GM21526 (cell line): ENCODE measurements at regions not wholly inside any gene's neighbourhood (a gene's known extent, or its start where the extent isn't known, plus 50 kb on each side); places are given as distances from the start of the nearest gene placed in this dataset.
A peak's percentile ranks its signal among the peaks of the same experiment; 100 is the strongest.
"Not testable (repeated sequence)": the region's sequence is repeated elsewhere in the genome, so short reads cannot be mapped to it uniquely, and the experiment has no call there.

Experiments
- ATAC-seq: cut with Tn5 transposase; IDR thresholded peaks from one replicate; pipeline ENCODE4 v1.9.1; 2021; ENCODE audit warnings: moderate library complexity; ENCODE audit not compliant: unreplicated experiment, low FRiP score

DNA sequence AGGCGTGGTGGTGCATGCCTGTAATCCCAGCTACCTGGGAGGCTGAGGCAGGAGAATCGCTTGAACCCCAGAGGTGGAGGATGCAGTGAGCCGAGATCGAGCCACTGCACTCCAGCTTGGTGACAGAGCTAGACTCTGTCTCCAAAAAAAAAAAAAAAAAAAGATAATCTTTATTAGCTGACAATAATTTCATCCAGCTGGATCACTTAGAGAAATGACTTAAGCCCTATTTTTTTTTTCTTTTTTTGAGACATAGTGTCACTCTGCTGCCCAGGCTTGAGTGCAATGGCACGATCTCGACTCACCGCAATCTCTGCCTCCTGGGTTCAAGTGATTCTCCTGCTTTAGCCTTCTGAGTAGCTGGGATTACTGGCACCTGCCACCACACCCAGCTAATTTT, 51.6 kb upstream of the MAP4K4 start:
- ATAC-seq: not testable (repeated sequence)

DNA sequence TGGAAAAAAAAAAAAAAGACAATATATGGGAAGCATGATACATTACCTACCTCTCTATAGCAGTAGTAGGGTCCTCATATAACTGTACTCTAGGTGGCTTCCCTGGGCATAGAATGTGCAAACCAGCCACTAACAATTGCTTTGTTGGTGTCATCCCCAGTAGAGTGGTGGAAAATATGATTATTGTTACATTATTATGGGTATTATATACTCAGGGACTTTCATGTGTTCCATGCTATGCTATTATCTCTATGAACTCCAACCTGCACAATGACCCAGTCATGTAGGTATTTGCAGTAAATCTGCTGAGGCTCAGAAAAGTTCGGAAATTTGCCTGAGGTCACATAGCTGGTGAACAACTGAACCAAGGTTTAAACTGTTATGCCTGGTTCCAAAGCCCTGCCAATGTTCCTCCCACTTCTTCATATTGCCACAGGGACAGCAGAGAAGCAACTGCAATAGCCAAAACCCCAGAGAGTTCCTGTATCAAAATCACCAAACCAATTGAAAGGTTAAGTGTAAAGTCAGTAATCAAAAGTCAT, 52.6 kb upstream of the MAP4K4 start:
- ATAC-seq: no peak

DNA sequence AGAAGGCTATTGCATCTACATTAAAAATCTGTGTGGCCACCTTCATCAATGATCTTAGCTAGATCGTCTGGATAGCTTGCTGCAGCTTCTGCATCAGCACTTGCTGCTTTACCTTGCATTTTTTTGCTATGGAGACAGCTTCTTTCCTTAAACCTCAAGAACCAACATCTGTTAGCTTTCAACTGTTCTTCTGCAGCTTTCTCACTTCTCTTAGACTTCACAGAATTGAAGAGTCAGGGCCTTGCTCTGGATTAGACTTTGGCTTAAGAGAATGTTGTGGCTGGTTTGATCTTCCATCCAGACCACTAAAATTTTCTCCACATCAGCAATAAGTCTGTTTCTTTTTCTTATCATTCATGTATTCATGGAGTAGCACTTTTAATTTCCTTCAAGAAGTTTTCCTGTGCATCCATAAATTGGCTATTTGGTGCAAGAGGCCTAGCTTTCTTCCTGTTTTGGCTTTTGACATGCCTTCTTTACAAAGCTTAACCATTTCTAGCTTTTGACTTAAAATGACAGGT, 54.4 kb upstream of the MAP4K4 start:
- no peak for ATAC-seq

DNA sequence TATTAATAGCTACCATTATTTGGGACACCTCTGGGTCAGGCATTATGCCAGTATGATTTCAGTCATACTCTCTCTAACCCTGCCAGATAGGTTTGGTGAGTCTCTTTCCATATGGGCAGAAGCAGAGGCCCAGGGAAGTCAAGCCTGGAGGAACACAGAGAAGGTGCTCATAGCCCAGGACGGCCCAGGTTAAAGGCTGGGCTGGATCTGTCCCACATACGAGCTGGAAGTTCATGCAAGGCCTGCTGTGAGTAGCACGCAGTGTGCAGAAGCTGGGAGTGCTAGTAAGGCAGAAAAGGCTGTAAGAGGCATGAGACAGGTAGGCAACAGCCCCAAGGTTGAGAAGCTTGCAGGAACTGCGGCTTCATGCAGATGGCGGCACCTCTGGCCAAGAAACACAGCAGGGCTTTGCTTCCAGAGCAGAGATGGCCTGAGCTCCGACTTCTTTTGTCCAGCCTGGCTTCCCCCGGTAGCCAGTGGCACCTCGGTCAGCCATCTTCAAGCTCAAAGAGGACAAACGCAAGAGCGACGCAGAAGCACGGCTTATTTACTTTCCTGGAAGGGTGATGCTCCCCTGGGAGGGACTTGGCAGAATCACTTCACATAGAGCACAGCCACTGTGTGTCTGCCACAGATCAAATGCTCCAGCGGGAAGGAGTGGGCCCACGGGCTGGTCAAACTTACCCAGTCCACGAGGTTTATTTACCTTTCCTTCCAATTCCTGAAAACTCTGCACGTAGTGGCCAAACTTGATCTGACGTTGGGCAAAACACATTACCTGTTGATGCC, 58.5 kb upstream of the MAP4K4 start:
- ATAC-seq: no peak

DNA sequence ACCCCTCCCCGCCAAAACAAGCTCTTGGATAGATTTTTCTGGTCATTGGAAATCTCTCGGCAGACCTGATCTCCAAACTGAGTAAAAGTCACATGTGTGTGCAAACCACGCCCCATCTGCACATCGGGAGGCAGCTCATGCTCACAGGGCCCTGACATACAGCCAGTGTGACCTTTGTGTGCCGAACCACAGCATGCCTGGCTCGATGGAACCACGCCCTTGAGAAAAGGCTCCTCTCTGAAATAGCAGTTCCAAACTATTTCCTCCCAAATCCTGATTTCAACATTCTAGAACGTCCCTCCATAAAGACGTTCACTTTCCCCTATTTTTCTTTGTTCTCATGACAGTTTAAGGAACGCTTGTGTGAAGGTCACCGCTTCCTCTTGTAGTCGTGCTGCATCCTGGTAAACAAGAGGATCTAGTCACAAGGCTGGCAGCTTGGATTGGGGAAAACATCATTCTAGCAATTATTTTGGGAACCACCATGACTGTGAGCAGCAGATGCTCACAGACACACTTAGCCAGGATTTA, 59.3 kb upstream of the MAP4K4 start:
- ATAC-seq: no peak

DNA sequence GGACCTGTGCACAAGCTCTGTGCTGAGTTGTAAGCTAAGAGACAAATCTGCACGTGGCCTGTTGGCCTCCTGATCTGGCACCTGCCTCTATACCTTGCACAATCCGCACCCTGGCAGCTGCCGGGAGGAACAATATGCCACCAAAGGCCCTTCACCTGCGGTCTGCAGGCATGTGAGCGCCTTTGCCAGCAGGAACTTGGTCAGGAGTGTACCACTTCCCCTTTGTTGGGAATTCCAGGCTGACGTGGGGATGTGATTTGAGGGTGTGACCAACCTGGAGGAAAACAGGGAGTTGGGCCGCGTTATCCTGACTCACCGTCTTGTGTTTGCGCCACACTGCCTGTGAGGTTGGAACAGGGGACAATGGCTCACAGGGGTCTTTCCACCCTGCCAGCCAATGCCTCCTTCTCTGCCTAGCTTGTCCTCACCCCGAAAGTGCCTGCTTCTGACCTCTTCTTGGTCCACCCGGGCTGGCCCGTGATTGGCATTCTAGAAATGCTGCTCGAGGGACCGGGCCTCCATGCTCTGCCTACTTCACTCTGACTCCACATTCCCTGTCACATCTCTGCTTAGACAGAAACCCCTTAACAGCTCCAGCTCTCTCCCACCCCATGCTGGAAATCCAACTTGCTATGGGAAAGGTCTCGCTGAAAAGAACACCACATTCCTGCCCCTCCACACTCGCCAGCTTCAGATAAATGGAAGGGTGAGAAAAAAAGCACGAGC, 67.1 kb upstream of the MAP4K4 start:
- ATAC-seq: no peak

DNA sequence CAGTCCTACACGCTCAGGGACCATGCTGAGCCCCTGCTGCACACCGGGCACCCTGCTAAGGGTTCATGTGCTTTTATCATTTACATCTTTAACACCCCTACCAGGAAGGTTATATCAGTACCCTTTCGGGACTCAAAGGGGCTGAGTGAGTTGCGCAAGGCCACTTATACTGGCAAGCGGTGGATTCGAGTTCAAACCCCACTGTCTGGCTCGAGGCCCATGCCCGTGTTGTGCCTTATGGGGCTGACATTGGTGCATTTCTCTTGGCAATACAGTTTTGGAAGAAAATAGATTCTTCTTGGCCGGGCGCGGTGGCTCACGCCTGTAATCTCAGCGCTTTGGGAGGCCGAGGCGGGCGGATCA, 69.5 kb upstream of the MAP4K4 start:
- no peak for ATAC-seq

DNA sequence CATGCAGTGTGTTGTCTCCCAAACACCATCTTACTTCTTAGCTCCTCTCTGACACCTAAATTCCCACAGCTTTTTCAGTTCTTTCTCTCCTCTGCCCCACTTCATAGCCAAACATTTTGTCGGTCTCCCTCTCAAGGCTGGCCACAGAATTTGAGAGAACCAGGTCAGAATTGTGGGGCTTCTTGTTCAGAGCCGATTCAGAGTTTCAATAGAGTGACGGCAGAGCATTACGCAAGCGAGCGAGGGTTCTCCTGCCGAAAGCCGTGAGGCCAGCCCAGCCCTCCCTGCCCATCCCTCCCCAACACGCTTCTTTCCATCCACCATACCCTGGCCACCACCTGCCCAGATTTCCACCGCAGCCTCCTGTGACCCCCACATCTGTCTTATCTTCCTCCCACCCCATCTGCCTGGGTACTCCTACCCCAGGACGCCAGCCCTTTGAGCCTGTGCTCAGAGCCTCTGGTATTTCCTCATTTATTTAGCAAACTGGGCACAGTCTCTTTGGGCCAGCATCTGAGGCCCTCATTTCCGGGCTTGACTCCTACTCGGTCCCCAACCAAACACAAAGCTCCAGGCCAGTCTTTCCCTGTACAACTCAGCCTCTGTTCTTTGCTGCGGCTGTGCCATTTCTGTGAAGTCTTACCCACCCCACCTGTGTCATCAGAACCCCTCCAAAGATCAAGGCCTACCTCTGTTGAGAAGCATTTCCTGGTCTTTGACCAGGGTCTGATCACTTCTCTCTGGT, 70.0 kb upstream of the MAP4K4 start:
- ATAC-seq: no peak

DNA sequence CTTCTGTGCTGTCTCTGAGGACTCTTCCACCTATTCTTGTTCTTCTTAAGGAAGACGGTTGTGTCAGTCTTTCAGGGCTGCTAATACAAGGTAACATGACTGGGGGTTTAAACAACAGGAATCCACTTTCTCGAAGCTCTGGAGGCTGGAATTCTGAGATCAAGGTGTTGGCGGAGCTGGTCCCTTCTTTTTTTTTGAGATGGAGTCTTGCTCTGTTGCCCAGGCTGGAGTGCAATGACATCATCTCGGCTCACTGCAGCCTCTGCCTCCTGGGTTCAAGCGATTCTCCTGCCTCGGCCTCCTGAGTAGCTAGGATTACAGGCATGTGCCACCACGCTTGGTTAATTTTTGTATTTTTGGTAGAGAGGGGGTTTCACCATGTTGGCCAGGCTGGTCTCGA, 71.7 kb upstream of the MAP4K4 start:
- ATAC-seq: not testable (repeated sequence)

DNA sequence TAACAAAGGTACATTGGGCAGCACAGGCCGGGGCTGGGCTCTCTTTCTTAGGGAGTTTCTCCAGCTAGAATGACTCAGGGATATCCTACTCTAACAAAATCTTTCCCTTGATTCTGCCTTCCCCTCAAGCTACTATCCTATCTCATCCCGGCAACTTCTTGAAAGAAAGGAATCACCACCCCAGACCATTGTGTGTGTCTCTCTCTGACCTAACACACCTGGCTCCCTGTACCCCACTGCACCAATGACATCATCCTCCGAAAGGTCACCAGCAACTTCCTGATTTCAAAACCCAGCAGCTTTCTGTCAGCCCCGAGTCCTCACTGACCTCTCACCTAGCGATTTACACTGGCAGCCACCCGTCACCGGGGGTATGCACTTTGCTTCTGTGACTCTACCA, 72.1 kb upstream of the MAP4K4 start:
- ATAC-seq: peak; percentile 54

DNA sequence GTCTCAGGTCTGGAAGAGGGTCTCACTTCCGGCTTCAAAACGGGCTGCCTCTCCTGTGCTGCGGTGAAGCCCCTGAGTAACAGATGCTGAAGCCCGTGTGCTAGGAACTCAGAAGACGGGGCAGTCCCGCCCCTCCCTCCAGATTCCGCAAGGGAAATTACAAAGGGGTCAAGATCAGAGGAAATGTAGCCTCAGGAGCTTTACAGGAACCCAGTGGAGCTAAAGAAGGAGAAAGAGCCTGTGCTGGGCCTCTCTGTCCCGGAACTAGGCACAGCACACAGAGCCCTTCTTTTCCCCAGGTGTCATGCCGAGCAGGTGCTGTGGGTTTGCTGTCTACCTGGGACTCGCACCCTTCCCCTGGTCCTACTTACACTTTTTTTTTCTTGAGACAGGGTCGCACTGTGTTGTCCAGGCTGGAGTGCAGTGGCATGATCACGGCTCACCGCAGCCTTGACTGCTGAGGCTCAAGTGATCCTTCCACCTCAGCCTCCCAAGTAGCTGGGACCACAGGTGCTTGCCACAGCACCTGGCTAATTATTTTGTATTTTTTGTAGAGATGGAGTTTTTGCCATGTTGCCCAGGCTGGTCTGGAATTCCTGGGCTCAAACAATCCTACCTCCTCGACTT, 72.7 kb upstream of the MAP4K4 start:
- no peak for ATAC-seq

DNA sequence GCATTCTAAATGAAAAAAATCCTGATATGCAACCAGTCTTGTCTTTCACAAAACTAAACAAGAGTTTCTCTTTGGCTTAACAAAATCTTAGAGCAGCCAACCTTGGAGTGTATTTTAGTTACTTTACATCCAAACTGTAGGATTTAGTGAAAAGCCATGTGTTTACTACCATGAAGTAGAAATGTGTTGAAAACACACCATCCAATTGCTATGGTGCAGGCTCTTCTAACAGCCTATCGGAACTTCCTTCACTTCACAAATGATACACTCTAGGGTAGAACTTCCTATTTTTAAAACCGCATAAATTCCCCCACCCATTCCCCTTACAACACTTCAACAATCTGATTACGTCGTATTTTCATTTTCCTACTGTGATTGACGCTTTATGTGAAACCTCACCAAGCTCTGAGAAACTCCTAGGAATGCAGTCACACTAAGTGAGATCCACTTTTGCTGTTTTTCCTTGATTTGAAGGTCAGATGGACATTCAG, 74.4 kb upstream of the MAP4K4 start:
- peak; percentile 66 for ATAC-seq

DNA sequence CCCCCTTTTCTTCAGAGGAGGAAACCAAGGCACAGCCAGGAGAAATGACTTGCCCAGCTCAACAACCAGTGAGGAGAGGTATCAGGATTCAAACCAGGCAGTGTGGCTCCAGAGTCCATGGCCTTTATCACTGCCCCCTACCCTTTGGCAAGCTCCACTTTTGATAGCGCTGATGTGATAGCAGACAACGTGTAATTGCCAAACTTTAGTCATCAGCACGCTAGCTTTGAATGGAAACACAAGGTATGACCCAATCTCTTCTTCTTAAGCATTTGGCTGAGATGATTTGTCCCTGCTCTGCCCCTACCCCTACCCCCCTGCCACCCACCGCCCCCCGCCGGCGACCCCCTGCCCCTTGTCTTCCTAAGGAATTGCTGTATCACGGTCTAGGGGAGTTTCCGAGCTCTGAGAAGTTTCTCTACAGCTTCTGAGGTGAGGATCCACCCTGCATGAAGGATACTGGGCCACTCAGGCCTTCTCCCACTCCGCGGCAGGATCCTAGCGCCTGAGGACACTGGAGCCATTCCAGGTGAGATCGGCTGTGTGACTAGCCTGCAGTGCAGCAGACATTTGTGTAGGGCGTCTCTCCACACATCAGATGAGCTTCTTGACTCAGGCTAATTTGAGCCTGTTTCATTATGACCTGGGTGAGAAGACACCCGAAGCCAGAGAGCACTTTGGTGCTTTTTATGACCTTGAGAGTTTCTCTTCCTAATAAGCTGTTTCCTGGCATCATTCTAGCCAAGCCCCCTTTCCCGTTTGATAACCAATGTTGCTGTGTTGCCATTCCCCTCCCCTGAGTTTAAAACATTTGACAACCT, 75.1 kb upstream of the MAP4K4 start:
- peak; percentile 88 for ATAC-seq

DNA sequence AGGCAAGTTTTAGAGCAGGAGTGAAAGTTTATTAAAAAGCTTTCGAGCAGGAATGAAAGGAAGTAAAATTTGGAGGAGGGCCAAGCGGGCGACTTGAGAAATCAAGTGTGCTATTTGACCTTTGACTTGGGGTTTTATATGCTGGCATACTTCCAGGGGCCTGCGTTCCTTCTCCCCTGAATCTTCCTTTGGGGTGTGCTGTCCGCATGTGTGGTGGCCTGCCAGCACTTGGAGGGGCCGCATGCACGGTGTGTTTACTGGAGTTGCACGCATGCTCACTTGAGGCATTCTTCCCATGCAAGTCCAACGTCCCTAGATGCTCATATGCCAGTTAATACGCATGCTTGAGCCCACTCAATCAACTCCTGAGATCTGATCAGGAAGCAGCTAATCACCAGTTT, 78.3 kb upstream of the MAP4K4 start:
- ATAC-seq: no peak

DNA sequence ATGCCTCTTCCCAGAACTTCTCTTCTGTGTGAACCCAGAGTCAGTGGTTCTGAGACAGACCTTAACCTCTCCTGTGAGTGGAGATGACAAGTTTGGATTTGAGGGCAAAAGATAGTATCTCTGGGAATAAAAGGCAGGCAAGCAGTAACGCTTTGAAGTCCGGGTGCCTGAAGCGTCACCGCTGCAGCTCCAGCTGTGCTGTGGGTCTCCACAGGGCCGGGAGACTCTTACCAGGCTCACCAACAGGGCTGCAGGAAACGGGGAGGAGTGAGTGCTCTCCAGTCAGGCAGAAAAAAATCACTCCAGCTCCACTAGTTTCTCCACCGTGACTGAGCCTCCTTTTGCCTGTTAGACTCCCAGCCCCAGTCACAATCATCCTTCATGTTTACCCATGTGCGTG, 79.7 kb upstream of the MAP4K4 start:
- ATAC-seq: no peak

DNA sequence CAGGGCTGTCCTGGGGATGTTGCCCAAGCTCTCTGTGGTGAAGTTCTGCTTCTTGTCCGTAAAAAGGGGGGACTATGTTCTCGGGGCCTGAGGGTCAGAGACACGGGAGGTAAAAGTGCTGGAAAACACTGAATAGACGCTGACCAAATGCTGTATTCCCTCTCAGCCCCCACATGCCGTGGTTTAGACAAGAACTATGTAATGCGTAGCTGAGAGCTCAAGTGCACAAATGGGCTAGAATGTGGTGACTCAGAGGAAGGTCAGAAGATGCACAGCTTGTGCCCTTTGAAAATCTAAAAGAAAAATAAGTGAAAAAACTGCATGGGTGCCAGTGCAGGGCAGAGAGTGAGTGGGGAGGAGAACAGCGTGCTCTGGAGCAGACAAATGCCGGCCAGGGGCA, 80.3 kb upstream of the MAP4K4 start:
- ATAC-seq: no peak

DNA sequence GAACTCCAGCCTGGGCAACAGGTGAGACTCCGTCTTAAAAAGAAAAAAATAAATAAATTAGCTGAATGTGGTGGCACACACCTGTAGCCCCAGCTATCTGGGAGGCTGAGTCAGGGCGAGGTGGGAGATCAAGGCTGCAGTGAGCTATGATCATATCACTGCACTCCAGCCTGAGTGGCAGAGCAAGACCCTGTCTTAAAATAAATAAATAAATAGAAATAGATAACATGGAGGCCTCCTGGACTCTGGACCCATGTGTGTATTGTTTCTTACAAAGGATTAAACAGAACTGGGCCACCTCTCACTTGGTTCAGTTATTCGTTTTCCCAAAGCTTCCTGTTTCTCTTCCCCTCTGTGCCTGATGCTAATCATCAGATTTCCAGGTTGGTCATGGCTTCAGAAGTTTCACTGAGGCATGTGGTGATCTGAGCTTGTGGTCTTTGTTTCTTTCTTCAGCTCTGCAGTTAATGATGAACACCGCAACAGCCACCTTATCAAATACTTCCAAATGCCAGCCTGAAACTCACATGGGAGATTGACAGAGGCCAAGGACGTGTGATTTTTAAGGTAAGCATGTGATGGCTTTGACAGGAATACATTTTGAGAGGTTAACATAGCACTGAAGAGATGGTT, 83.3 kb upstream of the MAP4K4 start:
- no peak for ATAC-seq

DNA sequence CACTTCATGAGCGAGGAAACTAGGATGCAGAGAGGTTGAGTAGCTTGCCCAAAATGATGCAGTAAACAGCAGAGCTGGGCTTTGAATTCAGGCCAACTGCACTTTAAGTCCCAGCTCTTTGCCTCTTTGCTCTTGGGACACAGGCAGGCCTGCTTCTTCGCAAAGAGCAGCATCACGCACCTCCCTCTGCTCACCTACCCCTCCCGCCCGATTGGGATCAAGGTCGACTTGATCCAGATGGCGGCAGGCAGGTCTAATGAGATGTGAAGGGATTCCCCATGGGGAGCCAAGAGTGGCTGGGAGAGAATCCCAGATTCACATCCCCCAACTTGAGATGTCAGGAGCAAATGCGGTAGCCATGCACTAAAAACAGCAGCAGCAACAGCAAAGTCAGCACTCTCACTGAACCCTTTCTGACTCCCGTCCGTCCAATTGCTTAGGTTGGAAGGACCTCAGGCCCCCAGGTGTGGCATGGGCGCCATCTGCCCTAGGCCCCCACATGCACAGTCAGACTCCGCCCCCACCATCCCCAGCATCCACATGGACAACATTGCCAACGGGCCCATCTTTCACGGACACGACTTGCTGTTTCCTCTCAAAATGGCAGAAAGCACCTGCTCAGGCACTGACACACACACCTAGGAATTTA, 84.3 kb upstream of the MAP4K4 start:
- ATAC-seq: no peak
